HFFc6 (cell line): ENCODE measurements at regions not wholly inside any gene's neighbourhood (a gene's known extent, or its start where the extent isn't known, plus 50 kb on each side); places are given as distances from the start of the nearest gene placed in this dataset.

ENCODE experiments used
- DNase-seq: peaks from one replicate; pipeline ENCODE4 v3.0.0-alpha.2; 2018
- H3K27ac Mint-ChIP-seq: 2 replicates; pipeline ENCODE4 v1.8.0; 2020; ENCODE audit warnings: mild to moderate bottlenecking, mixed read lengths
- H3K27me3 Mint-ChIP-seq: 2 replicates; pipeline ENCODE4 v1.8.0; 2021; ENCODE audit warnings: mild to moderate bottlenecking, moderate library complexity, mixed read lengths; ENCODE audit not compliant: insufficient read depth
- H3K36me3 Mint-ChIP-seq: 2 replicates; pipeline ENCODE4 v1.8.0; 2021; ENCODE audit warnings: low read depth, mixed read lengths
- H3K4me1 Mint-ChIP-seq: 2 replicates; pipeline ENCODE4 v1.8.0; 2020; ENCODE audit warnings: low read depth, mixed read lengths
- H3K4me3 Mint-ChIP-seq: 2 replicates; pipeline ENCODE4 v1.8.0; 2020; ENCODE audit warnings: mild to moderate bottlenecking, moderate library complexity, mixed read lengths
- H3K9me3 Mint-ChIP-seq: 2 replicates; pipeline ENCODE4 v1.8.0; 2020; ENCODE audit warnings: mild to moderate bottlenecking, mixed read lengths
- CTCF ChIP-seq: fragments of 200-600 bp; sonication (generic); IDR thresholded peaks from 2 replicates; pipeline ENCODE4 v1.5.0; 2021; ENCODE audit warnings: antibody characterized with exemption, mild to moderate bottlenecking

- H3K9me3 Mint-ChIP-seq: peaks cover 20% of the 10 kb centered on the region
- peaks cover 24% of the 10 kb centered on the region for H3K36me3 Mint-ChIP-seq
- H3K27ac Mint-ChIP-seq: no peak overlapping the region
- TF ChIP-seq CTCF: no peak
- DNase-seq: no peak
- H3K4me1 Mint-ChIP-seq: peaks cover 3% of the 10 kb centered on the region
- H3K4me3 Mint-ChIP-seq: no peak overlapping the region
- no peaks in the 10 kb centered on the region for H3K27me3 Mint-ChIP-seq
Measured at GRCh38 chr9:116032683-116033440, 120.7 kb upstream of the PAPPA start.

- Mint-ChIP-seq H3K27me3 (no peaks in the 10 kb centered on the region; the same call in 1 of the 2 replicates), H3K36me3 (no peaks in the 10 kb centered on the region), H3K4me1 (no peaks in the 10 kb centered on the region), H3K9me3 (no peaks in the 10 kb centered on the region), H3K4me3 (no peak overlapping the region), H3K27ac (no peak overlapping the region)
- DNase-seq: no peak
- TF ChIP-seq CTCF: no peak
Measured at GRCh38 chr9:116039312-116039711, 114.3 kb upstream of the PAPPA start.

- DNase-seq: no peak
- Mint-ChIP-seq H3K9me3 (no peaks in the 10 kb centered on the region), H3K36me3 (no peaks in the 10 kb centered on the region), H3K4me1 (no peaks in the 10 kb centered on the region), H3K27ac (no peak overlapping the region), H3K27me3 (no peaks in the 10 kb centered on the region; the same call in 1 of the 2 replicates), H3K4me3 (no peak overlapping the region)
- TF ChIP-seq CTCF: no peak
Measured at GRCh38 chr9:116039893-116040292, 113.7 kb upstream of the PAPPA start.

- Mint-ChIP-seq H3K36me3 (no peaks in the 10 kb centered on the region), H3K27ac (no peak overlapping the region), H3K27me3 (no peaks in the 10 kb centered on the region; the same call in 1 of the 2 replicates), H3K4me3 (no peak overlapping the region), H3K9me3 (no peaks in the 10 kb centered on the region), H3K4me1 (no peaks in the 10 kb centered on the region)
- TF ChIP-seq CTCF: no peak
- DNase-seq: no peak
Measured at GRCh38 chr9:116042321-116042720, 111.3 kb upstream of the PAPPA start.

- Mint-ChIP-seq H3K27me3 (no peaks in the 10 kb centered on the region; the same call in 1 of the 2 replicates), H3K27ac (no peak overlapping the region), H3K4me3 (no peak overlapping the region), H3K4me1 (no peaks in the 10 kb centered on the region), H3K36me3 (no peaks in the 10 kb centered on the region), H3K9me3 (no peaks in the 10 kb centered on the region)
- DNase-seq: no peak
- no peak for TF ChIP-seq CTCF
Measured at GRCh38 chr9:116045083-116045482, 108.5 kb upstream of the PAPPA start.
